ENCODE measurements at regions not wholly inside any gene's neighbourhood (a gene's known extent, or its start where the extent isn't known, plus 50 kb on each side); places are given as distances from the start of the nearest gene placed in this dataset.
"Not testable (repeated sequence)": the region's sequence is repeated elsewhere in the genome, so short reads cannot be mapped to it uniquely, and the experiment has no call there.

DNA sequence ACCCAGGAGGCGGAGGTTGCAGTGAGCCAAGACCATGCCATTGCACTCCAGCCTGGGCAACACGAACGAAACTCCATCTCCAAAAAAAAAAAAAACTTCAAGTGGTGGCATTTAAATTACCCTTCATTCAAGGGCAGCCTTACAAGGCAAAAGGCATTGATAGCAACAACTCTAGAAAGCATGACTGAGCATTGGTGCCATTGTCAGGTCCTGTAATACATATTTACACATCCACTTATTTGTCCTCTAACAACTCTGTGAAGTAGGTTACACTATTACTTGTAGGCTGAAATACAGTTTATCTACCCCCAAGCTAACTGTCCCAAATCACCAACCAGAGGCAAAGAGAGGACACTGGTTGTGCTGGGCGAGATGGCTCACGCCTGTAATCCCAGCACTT lies 52.7 kb upstream of the LARP1 start:
- no peak for DNase-seq (ENCODE audit: low read depth in 2 of 2)

DNA sequence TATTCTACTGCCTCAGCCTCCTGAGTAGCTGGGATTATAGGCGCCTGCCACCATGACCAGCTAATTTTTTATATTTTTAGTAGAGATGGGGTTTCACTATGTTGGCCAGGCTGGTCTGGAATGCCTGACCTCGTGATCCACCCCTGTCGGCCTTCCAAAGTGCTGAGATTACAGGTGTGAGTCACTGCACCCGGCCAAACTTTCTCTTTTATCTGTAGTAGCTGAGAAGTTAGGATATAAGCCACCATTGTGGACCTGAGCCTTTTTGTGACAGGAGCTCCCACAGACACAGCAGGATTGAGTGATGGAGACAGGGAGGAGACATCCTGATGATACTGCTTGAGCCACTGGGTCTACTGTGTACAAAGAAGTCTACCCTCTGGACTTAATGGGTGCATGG lies 53.5 kb upstream of the LARP1 start:
- DNase-seq (ENCODE audit: low read depth in 2 of 2): not testable (repeated sequence)

DNA sequence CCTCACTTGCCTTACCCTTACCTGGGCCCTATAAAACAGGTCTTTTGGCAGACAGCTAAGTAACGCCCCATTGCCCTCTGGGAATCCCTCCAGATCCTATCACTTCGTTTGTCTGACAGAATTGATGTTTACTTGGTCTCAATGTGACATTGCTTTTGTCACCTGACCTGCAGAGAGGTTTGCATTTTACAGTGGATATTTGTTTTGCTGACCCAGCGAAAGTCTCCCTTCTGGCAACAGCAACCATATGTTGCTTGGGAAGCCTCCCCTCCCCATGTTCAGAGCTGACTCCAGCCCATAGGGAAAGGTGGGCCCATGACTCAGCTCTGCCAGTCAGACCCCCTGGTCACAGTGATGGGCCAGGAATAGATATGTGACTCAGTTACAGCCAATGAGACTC lies 54.0 kb upstream of the LARP1 start:
- DNase-seq (ENCODE audit: low read depth in 2 of 2): no peak

DNA sequence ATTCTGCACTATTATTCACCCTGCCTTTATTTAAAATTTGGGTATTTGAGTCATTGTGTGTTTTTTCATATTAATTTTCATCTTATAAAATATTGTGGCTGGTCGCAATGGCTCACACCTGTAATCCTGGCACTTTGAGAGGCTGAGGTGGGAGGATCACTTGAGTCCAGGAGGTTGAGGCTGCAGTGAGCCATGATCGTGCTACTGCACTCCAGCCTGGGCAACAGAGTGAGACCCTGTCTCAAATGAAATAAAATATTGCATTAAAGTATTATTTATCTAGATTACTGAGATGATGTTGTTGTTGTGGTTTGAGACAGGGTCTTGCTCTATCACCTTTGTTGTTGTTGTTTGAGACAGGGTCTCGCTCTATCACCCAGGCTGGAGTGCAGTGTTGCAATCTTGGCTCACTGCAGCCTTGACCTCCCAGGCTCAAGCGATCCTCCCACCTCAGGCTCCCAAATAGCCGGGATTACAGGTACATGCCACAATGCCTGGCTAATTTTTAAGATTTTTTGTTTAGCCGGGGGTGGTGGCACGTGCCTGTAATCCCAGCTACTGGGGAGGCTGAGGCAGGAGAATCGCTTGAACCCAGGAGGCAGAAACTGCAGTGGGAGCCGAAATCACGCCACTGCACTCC lies 54.8 kb upstream of the LARP1 start:
- DNase-seq (ENCODE audit: low read depth in 2 of 2): not testable (repeated sequence)

DNA sequence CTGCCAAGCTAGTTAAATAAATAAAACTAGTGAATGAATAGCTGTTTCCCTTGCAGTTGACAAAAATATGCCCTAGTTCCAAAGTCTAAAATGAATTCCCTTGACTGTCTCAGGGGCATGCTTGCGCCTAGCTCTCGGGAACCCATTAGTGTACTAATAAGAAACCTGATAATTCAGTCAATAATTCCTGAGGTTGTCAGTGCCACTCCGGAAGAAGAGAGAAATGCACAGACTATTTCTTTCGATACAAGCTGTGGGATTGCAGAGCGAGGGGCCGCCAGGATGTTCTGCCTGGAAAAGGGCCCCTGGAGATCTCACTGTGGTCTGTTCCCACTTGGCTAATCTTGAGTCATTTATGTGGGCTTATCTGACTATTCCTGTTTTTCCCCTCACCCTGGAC lies 56.4 kb upstream of the LARP1 start:
- no peak for DNase-seq (ENCODE audit: low read depth in 2 of 2)

DNA sequence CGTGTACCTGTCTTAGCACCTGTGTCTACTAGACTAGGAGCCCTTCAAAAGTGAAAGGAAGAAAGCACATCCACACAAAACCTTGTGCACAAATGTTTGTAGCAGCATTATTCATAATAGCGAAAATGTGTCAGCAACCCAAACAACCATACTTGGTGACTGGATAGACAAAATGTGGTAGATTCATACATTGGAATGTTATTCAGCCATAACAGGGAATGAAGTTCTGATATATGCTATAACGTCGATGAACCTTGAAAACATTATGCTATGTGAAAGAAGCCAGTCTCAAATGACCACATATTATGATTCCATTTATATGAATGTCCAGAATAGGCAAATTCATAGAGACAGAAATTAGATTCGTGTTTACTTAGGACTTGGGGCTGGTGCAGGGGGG lies 57.8 kb upstream of the LARP1 start:
- no peak for DNase-seq (ENCODE audit: low read depth in 2 of 2)

DNA sequence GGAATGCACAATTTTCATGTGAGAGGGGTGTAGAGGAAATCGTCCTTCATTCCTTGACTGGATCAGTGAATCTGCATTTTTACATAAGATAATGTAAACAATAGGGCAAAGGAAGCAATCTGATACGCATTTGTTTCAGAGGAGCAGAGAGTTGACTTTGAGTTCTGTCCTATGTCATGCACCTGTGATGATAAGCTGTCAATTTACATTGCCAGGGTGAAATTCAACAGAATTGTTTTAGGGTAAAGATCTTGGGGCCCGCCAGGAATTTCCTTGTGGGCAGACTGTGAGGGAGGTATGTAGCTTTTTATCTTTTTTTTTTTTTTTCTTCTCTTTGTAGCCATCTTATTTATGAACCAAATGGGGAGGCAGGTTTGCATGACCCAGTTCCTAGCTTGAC lies 58.3 kb upstream of the LARP1 start:
- DNase-seq (ENCODE audit: low read depth in 2 of 2): no peak

DNA sequence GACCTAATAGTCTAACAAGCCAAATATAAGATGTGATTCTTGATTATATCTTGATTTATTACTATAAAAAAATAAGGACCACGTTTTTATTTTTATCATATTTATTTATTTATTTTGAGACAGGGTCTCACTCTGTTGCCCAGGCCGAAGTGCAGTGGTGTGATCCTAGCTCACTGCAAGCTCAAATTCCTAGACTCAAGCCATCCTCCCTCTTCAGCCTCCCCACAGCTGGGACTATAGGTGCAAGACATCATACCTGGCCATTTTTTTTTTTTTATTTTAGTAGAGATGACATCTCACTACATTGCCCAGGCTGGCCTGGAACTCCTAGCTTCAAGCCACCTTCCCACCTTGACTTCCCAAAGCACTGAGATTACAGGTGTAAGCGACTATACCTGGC lies 61.0 kb upstream of the LARP1 start:
- DNase-seq (ENCODE audit: low read depth in 2 of 2): no peak

DNA sequence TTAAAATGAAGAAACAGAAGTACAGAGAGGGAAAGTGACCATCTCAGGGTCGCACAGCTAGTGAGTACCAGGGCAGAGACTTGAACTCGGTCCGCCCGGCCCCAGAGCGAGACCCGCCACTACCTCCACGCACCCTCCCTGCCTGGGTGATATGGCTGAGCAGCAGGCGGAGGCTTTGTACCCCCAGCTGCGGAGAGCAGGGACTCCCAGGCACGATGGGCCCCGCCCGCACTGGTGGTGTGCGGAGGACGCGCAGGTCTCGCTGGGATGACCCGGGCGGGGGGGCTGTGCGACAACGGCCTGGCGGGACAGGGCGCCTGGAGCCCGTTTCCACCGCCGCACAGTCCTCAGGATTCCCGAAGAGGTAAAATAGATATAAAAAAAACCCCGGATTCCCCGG lies 64.7 kb upstream of the LARP1 start:
- DNase-seq (ENCODE audit: low read depth in 2 of 2): no peak

DNA sequence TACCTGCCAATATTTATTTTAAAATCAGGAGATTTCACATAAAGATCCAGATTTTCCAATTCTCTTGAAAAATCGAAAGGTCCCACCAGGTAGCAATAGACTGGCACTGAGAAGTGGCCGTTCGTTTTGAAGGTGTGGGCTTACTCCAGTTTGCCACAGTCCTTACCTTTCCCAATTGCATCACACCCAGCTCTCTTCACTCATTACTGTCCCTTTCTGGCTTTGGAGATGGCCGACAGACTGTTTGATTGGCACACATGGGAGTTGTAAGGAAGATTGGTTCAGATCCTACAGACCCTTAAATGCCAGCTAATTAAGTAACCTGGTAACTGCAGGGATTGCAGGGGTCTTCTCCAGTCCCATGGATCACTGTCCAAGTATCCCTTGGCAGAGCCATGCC lies 68.7 kb upstream of the LARP1 start:
- DNase-seq (ENCODE audit: low read depth in 2 of 2): no peak

DNA sequence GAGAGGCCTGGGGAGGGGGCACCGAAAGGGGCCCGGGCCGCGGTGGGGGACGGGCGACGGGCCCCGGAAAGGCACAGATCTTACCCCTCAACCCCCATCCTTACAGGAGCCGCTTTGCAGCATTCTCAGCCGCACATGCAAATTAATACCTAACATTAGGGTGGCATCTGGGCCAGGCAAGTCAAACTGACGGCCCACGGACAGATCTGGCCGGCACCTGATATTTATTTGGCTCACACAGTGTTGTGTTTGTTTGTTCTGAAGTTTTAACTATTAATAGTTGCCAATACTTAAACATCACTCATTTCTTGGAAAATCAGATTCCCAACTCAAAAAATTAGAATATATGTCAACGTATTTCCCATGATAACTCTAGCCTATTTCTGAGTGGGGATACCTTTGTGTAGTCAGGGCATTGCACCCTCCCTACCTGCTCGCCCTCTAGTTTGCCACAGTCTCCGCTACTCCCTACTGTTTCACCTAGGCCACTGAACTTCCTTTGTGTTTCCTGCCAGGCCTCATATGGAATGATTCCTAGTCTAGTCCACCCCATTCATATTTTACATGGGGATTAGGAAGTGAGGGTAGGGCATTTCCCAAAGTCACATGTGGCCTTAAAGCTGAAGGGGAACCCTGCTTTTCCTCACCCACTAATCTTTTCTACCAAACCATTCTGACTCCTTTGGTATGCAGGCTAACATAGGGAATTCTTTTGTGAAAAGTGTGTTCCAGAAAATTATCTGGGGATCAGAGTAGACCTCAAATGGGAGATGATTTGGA lies 71.9 kb upstream of the LARP1 start:
- DNase-seq (ENCODE audit: low read depth in 2 of 2): no peak

DNA sequence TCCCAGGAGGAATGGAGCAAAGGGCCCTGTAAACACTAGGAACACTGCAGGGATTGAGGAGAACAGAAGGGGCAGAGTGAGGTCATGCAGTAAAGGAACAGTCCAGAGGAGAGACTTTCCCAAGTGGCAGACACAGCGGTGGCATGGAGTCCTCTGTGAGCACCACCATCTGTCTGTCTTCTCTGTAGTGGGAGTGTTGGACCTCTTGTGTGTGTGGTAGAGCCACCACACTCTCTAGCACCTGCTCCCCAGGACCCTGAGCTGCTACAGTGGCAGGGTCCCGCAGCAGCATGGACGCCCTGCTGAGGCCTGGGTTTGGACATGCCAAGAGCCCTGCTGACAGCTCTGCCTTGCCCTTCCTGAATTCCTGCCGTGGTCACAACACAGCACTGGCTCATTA lies 75.7 kb upstream of the LARP1 start:
- no peak for DNase-seq (ENCODE audit: low read depth in 2 of 2)

DNA sequence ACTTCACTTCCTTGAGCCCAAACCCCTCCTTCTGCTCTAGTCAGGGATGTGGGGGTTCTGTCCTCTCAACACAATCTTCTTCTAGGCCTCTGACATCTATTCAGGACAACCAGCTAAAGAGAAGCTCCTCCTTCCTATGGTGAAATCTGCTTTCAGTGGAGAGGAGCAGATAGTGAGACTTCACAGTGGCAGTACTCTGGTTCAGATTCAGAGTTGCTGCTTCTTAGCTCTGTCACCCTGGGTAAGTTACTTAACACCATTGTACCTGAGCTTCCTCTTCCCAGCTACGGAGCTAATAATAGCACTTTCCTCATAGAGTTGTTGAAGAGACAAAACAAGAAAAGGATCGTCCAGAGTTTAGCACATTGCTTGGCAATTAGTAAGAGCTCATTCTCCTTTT lies 77.3 kb upstream of the LARP1 start:
- no peak for DNase-seq (ENCODE audit: low read depth in 2 of 2)

DNA sequence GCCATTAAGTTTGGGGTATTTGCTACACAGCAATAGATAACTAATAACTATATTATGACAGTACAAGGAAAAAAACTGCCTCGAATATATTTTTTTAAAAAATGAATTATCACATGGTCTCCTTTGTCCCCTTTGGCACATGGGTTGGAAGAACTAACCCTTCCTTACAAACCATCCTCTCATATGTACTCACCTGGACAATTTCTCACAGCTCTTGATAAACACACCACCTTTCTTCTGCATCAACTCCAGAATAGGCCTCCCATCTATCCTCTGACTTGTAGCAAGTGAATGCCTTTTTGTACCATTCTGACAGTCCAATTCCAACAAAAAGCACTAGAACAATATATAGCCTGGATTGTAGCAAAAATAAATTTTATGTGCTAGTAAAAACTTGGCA lies 78.7 kb upstream of the LARP1 start:
- no peak for DNase-seq (ENCODE audit: low read depth in 2 of 2)

DNA sequence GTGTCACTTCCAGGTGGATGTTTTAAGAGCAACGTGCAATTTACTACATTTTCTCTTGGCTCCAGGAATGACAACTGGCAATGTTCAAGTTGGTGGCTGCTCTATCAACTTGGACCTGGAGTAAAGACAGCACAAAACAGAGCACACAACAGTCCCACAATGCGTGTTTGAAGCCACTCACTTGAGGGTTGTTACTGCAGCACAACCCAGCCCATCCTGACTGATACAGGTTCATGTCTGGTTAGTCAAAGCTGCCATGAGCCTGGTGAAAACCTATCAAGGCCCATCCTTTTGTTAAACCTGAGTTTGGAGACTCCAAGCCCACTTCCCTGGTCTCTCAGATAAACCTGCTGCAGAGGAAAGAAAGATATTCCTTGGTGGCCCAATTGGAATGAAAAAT lies 81.1 kb upstream of the LARP1 start:
- no peak for DNase-seq (ENCODE audit: low read depth in 2 of 2)

DNA sequence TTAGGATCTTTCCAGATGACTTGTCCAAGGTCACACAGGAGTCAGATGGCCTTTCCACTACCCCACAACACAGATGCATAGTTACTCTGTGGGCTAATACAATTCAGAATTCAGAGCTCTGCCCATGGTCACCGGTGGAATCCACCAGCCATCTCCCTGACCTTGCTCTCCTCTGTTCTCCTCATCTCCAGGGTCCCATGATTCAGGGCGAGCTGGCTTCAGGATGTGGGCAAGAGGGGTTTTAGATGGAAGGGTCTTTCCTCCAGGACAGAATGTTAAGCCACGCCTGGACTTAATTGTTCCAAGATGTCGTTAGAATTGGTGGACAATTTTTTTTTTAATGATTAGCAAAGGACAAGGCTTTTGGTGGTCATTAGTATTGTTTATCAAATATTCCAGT lies 81.7 kb upstream of the LARP1 start:
- no peak for DNase-seq (ENCODE audit: low read depth in 2 of 2)

DNA sequence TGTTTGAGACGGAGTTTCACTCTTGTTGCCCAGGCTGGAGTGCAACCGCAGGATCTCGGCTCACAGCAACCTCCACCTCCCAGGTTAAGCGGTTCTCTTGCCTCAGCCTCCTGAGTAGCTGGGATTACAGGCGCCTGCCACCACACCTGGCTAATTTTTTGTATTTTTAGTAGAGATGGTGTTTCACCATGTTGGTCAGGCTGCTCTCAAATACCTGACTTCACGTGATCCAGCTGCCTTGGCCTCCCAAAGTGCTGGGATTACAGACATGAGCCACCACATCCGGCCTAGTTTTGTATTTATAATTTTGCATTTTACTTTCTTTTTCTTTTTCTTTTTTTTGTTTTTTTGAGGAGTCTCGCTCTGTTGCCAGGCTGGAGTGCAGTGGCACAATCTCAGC lies 85.3 kb upstream of the LARP1 start:
- not testable (repeated sequence) for DNase-seq (ENCODE audit: low read depth in 2 of 2)

DNA sequence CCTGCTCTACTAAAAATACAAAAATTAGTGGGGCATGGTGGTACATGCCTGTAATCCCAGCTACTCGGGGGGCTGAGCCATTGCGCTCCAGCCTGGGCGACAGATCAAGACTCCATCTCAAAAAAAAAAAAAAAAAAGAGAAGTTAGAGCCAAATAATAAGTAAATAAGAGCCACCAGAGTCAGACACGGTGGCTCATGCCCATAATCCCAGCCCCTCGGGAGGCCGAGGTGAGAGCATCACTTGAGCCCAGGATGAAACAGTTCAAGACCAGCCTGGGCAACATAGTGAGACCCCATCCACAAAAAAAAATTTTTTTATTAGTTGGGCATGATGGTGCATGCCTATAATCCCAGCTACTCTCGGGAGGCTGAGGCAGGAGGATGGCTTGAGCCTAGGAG lies 85.8 kb upstream of the LARP1 start:
- no peak for DNase-seq (ENCODE audit: low read depth in 2 of 2)

DNA sequence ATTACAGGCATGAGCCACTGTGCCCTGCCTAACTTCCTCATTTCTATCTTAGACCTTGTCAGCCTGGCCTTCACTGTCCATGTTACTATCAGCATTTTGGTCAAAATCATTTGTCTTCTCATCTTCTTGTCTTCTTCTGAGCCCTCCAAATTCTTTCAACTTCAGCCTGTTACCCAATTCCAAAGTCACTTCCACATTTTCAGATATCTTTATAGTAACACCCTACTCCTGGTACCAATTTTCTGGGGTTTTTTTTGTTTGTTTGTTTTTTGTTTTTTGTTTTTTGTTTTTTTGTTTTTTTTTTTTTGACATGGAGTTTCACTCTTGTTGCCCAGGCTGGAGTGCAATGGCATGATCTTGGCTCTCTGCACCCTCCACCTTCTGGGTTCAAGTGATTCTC lies 90.3 kb upstream of the LARP1 start:
- DNase-seq (ENCODE audit: low read depth in 2 of 2): no peak

DNA sequence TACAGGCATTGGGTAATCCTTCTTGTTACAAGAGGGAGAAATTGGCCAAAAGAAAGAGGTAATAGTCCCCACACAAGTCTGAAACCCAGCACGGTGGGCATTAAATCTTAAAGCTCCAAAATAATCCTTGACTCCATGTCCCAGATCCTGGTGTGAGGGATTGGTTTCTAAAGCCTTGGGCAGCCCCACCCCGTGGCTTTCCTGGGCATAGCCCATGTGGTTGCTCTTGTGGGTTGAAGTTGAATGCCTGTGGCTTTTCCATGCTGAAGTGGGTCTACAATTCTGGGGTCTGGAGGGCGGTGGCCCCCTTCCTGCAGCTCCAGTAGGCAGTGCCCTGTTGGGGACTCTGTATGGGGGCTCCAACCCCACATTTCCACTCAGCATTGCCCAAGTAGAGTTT lies 91.8 kb upstream of the LARP1 start:
- DNase-seq (ENCODE audit: low read depth in 2 of 2): no peak

DNA sequence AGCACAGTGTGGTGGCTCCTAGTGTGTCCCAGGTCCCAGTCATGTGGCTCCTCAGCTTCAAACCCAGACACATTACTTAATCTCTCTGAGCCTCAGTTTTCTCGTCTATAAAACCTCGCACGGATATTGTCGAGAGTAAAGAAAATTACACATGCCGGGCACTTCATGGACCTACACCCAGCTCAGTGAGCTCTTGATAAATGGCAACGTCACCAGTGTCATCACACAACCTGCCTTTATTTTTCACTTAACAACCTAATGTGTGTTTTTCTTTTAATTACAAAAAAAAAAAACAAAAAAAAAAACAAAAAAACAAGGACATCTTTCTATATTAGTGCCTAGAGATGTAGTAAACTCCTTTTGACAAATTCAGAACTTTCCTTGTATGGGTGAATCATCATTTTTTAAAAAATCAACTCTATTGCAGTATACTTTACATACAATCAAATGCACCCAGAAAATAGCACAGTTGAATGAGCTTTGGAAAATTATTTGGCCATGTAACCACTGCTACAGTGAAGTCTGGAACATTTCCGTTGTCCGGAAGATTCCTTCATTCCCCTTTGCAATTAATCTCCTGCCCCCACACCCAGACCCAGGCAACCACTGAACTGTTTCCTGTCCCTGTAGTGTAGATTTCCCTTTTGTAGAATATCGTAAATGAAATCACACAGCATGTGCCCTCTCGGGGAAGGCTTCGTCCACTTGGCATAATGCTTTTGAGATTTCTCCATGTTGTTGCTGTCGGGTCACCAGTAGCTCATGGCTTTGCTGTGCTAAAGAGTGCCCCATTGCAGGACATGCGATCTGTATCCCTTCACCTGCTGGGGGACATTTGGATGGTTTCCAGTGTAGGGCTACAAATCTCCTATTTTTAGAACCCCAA lies 100.4 kb upstream of the LARP1 start:
- no peak for DNase-seq (ENCODE audit: low read depth in 2 of 2)

DNA sequence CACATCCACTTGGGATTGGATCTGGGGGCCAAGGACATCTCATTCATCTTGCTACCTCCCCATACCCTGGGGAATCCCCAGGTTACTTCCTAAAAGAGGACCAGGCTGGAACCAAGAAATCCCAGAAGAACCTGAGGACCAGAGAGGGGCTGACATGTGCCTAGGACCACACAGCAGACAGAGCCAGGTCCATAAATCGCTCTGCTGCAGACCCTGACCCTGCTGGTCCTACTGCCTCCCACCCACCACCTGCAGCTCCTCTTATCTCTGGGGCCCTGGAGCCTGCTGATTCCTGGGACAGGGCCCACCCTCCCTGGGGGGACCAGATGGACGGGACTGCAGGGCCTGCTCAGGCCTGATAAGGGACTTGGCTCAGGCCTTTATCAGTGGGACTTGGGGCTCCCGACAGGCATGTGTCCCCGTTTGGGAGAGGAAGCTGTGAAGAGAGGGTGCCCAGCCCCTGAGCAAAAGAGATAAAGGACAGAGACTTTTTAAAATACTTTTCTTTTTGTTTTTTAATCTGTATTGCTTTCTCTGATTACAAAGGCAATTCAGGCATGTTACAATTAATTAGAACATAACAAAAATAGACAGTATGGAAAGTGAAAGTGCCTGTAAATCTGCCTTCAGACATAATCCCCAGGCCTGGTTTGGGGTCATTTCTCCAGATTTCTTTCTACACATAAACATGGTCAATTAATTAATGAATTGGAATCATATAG lies 101.3 kb upstream of the LARP1 start:
- no peak for DNase-seq (ENCODE audit: low read depth in 2 of 2)

Measured in stimulated activated CD4-positive, alpha-beta T cell treated with anti-CD3 and anti-CD28 coated beads, Interleukin-1b, Interleukin-23, amount 100 ng/mL, for 1 hour (primary cell).